ENCODE measurements at regions not wholly inside any gene's neighbourhood (a gene's known extent, or its start where the extent isn't known, plus 50 kb on each side); places are given as distances from the start of the nearest gene placed in this dataset.

- CTCF ChIA-PET: no interaction called here
- Histone ChIP-seq H3K9me3 (ENCODE audit: control insufficient read depth, insufficient read depth, low read depth, low read length) (no peaks in the 10 kb centered on the region), H3K27me3 (ENCODE audit: control insufficient read depth, insufficient read depth, low read length) (no peaks in the 10 kb centered on the region; the same call in 1 of the 2 replicates), H3K27ac (ENCODE audit: low read length) (no peak overlapping the region), H3K36me3 (ENCODE audit: control insufficient read depth, insufficient read depth, low read length) (no peaks in the 10 kb centered on the region), H3K4me3 (ENCODE audit: low read depth in 2 of 2, low read length in 2 of 2) (no peak overlapping the region), H3K4me1 (ENCODE audit: control insufficient read depth, insufficient read depth, low read length) (no peaks in the 10 kb centered on the region)
- DNase-seq (ENCODE audit: low read depth, low spot score): no peak
- POLR2A ChIA-PET: no interaction called here
- intact Hi-C loops (cut with micrococcal nuclease; ENCODE audit: unreplicated experiment): no loop called here
- no TSS peak for BruUV-seq (replicated peaks)
- no peak for ATAC-seq
- TF ChIP-seq, protein P1, sequence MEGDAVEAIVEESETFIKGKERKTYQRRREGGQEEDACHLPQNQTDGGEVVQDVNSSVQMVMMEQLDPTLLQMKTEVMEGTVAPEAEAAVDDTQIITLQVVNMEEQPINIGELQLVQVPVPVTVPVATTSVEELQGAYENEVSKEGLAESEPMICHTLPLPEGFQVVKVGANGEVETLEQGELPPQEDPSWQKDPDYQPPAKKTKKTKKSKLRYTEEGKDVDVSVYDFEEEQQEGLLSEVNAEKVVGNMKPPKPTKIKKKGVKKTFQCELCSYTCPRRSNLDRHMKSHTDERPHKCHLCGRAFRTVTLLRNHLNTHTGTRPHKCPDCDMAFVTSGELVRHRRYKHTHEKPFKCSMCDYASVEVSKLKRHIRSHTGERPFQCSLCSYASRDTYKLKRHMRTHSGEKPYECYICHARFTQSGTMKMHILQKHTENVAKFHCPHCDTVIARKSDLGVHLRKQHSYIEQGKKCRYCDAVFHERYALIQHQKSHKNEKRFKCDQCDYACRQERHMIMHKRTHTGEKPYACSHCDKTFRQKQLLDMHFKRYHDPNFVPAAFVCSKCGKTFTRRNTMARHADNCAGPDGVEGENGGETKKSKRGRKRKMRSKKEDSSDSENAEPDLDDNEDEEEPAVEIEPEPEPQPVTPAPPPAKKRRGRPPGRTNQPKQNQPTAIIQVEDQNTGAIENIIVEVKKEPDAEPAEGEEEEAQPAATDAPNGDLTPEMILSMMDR (IDR thresholded peaks at IDR 0.05): no peak
- TF ChIP-seq, protein P2, sequence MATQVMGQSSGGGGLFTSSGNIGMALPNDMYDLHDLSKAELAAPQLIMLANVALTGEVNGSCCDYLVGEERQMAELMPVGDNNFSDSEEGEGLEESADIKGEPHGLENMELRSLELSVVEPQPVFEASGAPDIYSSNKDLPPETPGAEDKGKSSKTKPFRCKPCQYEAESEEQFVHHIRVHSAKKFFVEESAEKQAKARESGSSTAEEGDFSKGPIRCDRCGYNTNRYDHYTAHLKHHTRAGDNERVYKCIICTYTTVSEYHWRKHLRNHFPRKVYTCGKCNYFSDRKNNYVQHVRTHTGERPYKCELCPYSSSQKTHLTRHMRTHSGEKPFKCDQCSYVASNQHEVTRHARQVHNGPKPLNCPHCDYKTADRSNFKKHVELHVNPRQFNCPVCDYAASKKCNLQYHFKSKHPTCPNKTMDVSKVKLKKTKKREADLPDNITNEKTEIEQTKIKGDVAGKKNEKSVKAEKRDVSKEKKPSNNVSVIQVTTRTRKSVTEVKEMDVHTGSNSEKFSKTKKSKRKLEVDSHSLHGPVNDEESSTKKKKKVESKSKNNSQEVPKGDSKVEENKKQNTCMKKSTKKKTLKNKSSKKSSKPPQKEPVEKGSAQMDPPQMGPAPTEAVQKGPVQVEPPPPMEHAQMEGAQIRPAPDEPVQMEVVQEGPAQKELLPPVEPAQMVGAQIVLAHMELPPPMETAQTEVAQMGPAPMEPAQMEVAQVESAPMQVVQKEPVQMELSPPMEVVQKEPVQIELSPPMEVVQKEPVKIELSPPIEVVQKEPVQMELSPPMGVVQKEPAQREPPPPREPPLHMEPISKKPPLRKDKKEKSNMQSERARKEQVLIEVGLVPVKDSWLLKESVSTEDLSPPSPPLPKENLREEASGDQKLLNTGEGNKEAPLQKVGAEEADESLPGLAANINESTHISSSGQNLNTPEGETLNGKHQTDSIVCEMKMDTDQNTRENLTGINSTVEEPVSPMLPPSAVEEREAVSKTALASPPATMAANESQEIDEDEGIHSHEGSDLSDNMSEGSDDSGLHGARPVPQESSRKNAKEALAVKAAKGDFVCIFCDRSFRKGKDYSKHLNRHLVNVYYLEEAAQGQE (IDR thresholded peaks at IDR 0.05; ENCODE audit: insufficient read depth in 1 of 2, low read depth in 2 of 2, low read length in 1 of 2): no peak
- in situ Hi-C loops (cut with HindIII; ENCODE audit: low pct_unique_long_range_greater_than_20kb, low sequenced_read_pairs): no loop called here
Measured at GRCh38 chr11:15851051-15851498, 505.3 kb downstream of the SOX6 start.

- BruUV-seq (replicated peaks): no TSS peak
Measured at GRCh38 chr11:15852179-15852578, 504.2 kb downstream of the SOX6 start.

GRCh38 chr11:15854245-15854644, 502.1 kb downstream of the SOX6 start:
- DNase-seq (ENCODE audit: low read depth, low spot score) (no peak), ATAC-seq (no peak)
- no peak overlapping the region for H3K27ac ChIP-seq (ENCODE audit: low read length)
- intact Hi-C loops (cut with micrococcal nuclease; ENCODE audit: unreplicated experiment): no loop called here
- H3K4me1 ChIP-seq (ENCODE audit: control insufficient read depth, insufficient read depth, low read length): no peaks in the 10 kb centered on the region
- in situ Hi-C loops (cut with HindIII; ENCODE audit: low pct_unique_long_range_greater_than_20kb, low sequenced_read_pairs): no loop called here
- no peak for TF ChIP-seq TCF7L2 (IDR thresholded peaks at IDR 0.05; ENCODE audit: low read depth, low read length)
- TF ChIP-seq SIN3A (IDR thresholded peaks at IDR 0.05; ENCODE audit: borderline replicate concordance, insufficient read depth, low read depth, low read length): no peak
- TF ChIP-seq, protein P1 (IDR thresholded peaks at IDR 0.05): no peak
- TF ChIP-seq, protein P2 (IDR thresholded peaks at IDR 0.05; ENCODE audit: insufficient read depth in 1 of 2, low read depth in 2 of 2, low read length in 1 of 2): no peak
- TF ChIP-seq POLR2AphosphoS5 (IDR thresholded peaks at IDR 0.05; ENCODE audit: low read depth, low read length): no peak
- no peak overlapping the region for H3K4me3 ChIP-seq (ENCODE audit: low read depth in 2 of 2, low read length in 2 of 2)
- no peaks in the 10 kb centered on the region; the same call in 1 of the 2 replicates for H3K27me3 ChIP-seq (ENCODE audit: control insufficient read depth, insufficient read depth, low read length)
- ChIA-PET CTCF (no interaction called here), POLR2A (no interaction called here)
- no peaks in the 10 kb centered on the region for H3K9me3 ChIP-seq (ENCODE audit: control insufficient read depth, insufficient read depth, low read depth, low read length)
- no peaks in the 10 kb centered on the region for H3K36me3 ChIP-seq (ENCODE audit: control insufficient read depth, insufficient read depth, low read length)
- BruUV-seq (replicated peaks): no TSS peak

More at GRCh38 chr11:15852179-15852578, 504.2 kb downstream of the SOX6 start:
- in situ Hi-C loops (cut with HindIII; ENCODE audit: low pct_unique_long_range_greater_than_20kb, low sequenced_read_pairs) (no loop called here), intact Hi-C loops (cut with micrococcal nuclease; ENCODE audit: unreplicated experiment) (no loop called here)
- no peak for ATAC-seq
- POLR2A ChIA-PET: no interaction called here
- CTCF ChIA-PET: interaction anchor here (0.6 kb wide), 1 partner anchor 224 kb away, joined by 5 read pairs; no protein-coding TSS in a partner anchor
- no peaks in the 10 kb centered on the region for H3K36me3 ChIP-seq (ENCODE audit: control insufficient read depth, insufficient read depth, low read length)
- no peak overlapping the region for H3K4me3 ChIP-seq (ENCODE audit: low read depth in 2 of 2, low read length in 2 of 2)
- H3K27ac ChIP-seq (ENCODE audit: low read length): no peak overlapping the region
- H3K9me3 ChIP-seq (ENCODE audit: control insufficient read depth, insufficient read depth, low read depth, low read length): no peaks in the 10 kb centered on the region
- TF ChIP-seq, protein P1 (IDR thresholded peaks at IDR 0.05): peak; percentile 45
- no peak for TF ChIP-seq TCF7L2 (IDR thresholded peaks at IDR 0.05; ENCODE audit: low read depth, low read length)
- no peak for DNase-seq (ENCODE audit: low read depth, low spot score)
- H3K27me3 ChIP-seq (ENCODE audit: control insufficient read depth, insufficient read depth, low read length): no peaks in the 10 kb centered on the region; the same call in 1 of the 2 replicates
- no peaks in the 10 kb centered on the region for H3K4me1 ChIP-seq (ENCODE audit: control insufficient read depth, insufficient read depth, low read length)

Data from Panc1 (cell line).